Testis (tissue), 2 donors: ENCODE measurements at regions not wholly inside any gene's neighbourhood (a gene's known extent, or its start where the extent isn't known, plus 50 kb on each side); places are given as distances from the start of the nearest gene placed in this dataset.

Experiments
- DNase-seq: peaks from one replicate; pipeline ENCODE4 v3.0.0-alpha.2; 2019
- H3K27ac ChIP-seq, 2 donors: fragments of 200-600 bp; sonication (generic); one replicate each; pipeline ENCODE4 v1.5.1; 2019
- H3K27me3 ChIP-seq: fragments of 200-600 bp; sonication (generic); one replicate; pipeline ENCODE4 v1.5.1; 2019
- H3K36me3 ChIP-seq: fragments of 200-600 bp; sonication (generic); one replicate; pipeline ENCODE4 v1.5.1; 2017; ENCODE audit warnings: low read depth; ENCODE audit errors: missing control alignments
- H3K4me1 ChIP-seq: fragments of 200-600 bp; sonication (generic); one replicate; pipeline ENCODE4 v1.5.1; 2019
- H3K4me3 ChIP-seq, 2 donors: fragments of 200-600 bp; sonication (generic); one replicate each; pipeline ENCODE4 v1.5.1; 2017 to 2019
- H3K9me3 ChIP-seq: fragments of 200-600 bp; sonication (generic); one replicate; pipeline ENCODE4 v1.5.1; 2017
- POLR2A ChIP-seq: fragments of 450-650 bp; IDR thresholded peaks from one replicate; pipeline ENCODE4 v1.6.1; 2017; ENCODE audit warnings: antibody characterized with exemption, mild to moderate bottlenecking, moderate library complexity
- WGBS, 2 donors: methylation state at CpG; one replicate each; pipeline ENCODE4 v1.1.5; 2018; 5-methylcytosine and 5-hydroxymethylcytosine counted together
- intact Hi-C: fragments of 100-400 bp; cut with DNase I; formaldehyde crosslinking; loops from one replicate; pipeline ENCODE4 v1.15.1; 2023; ENCODE audit warnings: low total_unique reads
- TF ChIP-seq, protein P1 (sequence below), 3 experiments: fragments of 450-650 bp in 2 of 3; fragments of 200-600 bp in 1 of 3; sonication (generic) in 1 of 3; IDR thresholded peaks; one replicate each; pipeline ENCODE4 v1.5.1; 2016 to 2019; ENCODE audit warnings: antibody characterized with exemption in 3 of 3, mild to moderate bottlenecking in 2 of 3, moderate library complexity in 1 of 3

DNA sequence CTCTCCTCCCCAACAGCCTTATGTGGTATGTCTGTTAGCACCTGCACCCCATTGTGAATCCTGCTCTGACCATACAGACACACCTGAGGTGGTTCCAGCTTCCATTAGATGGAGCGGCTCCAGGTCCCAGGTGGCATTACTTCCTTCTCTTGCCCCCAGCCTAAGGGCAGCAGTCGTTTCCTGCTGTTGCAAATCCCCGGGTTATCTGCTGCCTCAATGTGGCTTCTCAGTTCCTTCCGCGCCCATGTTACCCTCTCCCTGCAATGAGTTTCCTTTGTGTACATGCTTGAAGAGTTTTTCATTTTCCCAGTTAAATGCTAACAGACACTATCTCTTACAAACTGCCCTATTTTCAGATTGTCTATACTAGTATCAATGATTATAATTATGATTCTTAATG is 62.8 kb upstream of the PRKCQ start:
- intact Hi-C loops: no loop called here
- H3K4me1 ChIP-seq: no peaks in the 10 kb centered on the region
- H3K27ac ChIP-seq: no peak overlapping the region
- H3K4me3 ChIP-seq: no peak overlapping the region
- WGBS, 2 donors: 45 to 77% methylated on average over 5 of the region's 5 CpGs
- TF ChIP-seq POLR2A: no peak
- H3K36me3 ChIP-seq: no peaks in the 10 kb centered on the region
- H3K27me3 ChIP-seq: no peaks in the 10 kb centered on the region
- no peaks in the 10 kb centered on the region for H3K9me3 ChIP-seq
- no peak for DNase-seq

DNA sequence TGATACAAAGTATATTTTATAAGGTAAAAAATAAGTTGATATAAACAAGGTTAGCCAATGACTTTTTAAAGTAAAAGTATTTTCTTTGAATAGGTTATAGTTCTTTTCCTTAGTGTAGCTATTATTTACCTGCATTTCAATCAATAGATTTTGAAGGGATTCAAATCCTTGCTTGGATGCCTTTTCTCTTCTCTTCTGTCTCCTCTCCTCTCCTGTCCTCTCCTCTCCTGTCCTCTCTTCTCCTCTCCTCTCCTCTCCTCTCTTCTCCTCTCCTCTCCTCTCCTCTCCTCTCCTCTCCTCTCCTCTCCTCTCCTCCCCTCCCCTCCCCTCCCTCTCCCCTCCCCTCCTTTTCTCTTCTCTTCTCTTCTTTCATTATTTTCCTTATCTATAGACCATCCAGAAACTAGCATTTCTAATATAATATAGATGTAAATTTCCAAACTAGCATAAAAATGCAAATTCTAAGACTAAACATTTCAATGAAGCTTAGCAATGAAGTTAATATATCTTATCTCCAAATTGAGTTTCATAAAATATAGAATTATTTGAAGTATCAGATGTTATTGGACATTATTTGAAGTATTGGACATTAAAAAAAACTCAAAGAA is 60.5 kb upstream of the PRKCQ start:
- H3K36me3 ChIP-seq: no peaks in the 10 kb centered on the region
- H3K9me3 ChIP-seq: no peaks in the 10 kb centered on the region
- no peaks in the 10 kb centered on the region for H3K4me1 ChIP-seq
- H3K27me3 ChIP-seq: no peaks in the 10 kb centered on the region
- TF ChIP-seq, protein P1, sequence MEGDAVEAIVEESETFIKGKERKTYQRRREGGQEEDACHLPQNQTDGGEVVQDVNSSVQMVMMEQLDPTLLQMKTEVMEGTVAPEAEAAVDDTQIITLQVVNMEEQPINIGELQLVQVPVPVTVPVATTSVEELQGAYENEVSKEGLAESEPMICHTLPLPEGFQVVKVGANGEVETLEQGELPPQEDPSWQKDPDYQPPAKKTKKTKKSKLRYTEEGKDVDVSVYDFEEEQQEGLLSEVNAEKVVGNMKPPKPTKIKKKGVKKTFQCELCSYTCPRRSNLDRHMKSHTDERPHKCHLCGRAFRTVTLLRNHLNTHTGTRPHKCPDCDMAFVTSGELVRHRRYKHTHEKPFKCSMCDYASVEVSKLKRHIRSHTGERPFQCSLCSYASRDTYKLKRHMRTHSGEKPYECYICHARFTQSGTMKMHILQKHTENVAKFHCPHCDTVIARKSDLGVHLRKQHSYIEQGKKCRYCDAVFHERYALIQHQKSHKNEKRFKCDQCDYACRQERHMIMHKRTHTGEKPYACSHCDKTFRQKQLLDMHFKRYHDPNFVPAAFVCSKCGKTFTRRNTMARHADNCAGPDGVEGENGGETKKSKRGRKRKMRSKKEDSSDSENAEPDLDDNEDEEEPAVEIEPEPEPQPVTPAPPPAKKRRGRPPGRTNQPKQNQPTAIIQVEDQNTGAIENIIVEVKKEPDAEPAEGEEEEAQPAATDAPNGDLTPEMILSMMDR (IDR thresholded peaks at IDR 0.05): no peak
- no peak for TF ChIP-seq POLR2A
- H3K27ac ChIP-seq: no peak overlapping the region
- intact Hi-C loops: no loop called here
- no peak overlapping the region for H3K4me3 ChIP-seq
- DNase-seq: no peak

DNA sequence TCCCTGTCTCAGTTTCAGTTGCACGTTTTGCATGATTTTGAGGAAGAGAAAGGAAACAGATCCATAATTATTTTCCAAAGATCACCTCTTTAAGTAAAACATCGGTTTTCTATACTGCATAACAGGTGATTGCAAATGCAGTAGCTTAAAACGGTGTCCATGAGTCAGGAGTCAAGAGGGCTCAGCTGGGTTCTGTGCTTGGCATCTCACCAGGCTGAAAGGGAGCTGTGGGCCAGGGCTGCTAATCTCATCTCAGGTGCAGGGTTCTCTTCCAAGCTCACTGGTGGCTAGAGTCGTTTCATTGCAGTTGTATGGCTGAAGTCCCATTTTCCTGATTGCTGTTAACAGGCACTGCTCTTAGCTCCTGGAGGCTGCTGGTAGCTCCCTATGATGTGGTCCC is 57.0 kb upstream of the PRKCQ start:
- Histone ChIP-seq H3K27ac (no peak overlapping the region), H3K27me3 (no peaks in the 10 kb centered on the region), H3K4me1 (no peaks in the 10 kb centered on the region), H3K36me3 (no peaks in the 10 kb centered on the region), H3K9me3 (no peaks in the 10 kb centered on the region), H3K4me3 (no peak overlapping the region)
- no peak for DNase-seq
- intact Hi-C loops: no loop called here
- WGBS, 2 donors: 81 to 83% methylated on average over 4 of the region's 4 CpGs
- TF ChIP-seq, protein P1 (IDR thresholded peaks at IDR 0.05): no peak
- no peak for TF ChIP-seq POLR2A

DNA sequence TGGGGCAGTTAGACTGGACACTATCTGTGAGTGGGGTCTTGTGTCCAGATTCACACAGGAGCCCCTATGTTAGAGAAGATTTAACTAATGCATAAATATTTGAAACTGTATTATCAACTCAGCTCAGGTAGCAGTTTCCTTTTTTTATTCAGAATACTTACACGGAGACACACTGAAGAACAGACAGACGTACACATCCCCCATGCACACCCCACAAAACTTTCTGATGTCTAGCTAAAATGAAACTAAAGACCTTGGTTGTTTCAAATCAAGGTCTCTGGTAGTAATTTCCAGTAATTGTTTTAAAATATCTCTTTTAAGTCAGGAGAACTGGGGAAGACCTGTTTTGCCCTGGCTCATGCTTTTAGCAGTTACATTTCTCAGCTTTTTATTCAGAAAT is 55.7 kb upstream of the PRKCQ start:
- WGBS, 2 donors: 52 to 60% methylated on average over 2 of the region's 2 CpGs
- intact Hi-C loops: no loop called here
- no peaks in the 10 kb centered on the region for H3K36me3 ChIP-seq
- no peak overlapping the region for H3K27ac ChIP-seq
- no peaks in the 10 kb centered on the region for H3K4me1 ChIP-seq
- TF ChIP-seq, protein P1 (IDR thresholded peaks at IDR 0.05): no peak
- TF ChIP-seq POLR2A: no peak
- no peak for DNase-seq
- H3K9me3 ChIP-seq: no peaks in the 10 kb centered on the region
- no peak overlapping the region for H3K4me3 ChIP-seq
- H3K27me3 ChIP-seq: no peaks in the 10 kb centered on the region
